ENCODE measurements at regions not wholly inside any gene's neighbourhood (a gene's known extent, or its start where the extent isn't known, plus 50 kb on each side); places are given as distances from the start of the nearest gene placed in this dataset.

DNA sequence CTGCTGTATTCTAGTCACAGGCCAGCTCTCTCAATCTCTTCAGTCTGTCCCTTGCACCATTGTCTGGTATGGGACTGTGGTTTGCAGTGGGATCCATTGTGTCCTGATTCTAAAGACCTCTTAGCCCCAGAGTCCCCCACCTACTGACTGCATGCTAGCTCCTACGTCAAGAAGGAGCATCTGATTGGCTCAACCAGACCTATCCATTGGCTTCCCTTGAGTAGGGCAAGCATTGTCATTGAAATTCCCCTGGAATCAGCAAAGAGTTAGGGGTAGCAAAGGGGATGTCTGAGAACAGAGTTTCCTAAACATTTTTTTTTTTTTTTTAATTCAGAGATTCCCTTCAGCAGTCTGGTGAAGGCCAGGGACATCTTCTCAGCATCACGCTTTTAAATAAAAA lies 175.3 kb upstream of the MPHOSPH6 start:
- CTCF ChIA-PET = no interaction called here
- ATAC-seq (ENCODE audit: low read depth) (no peak), DNase-seq (no peak)
- Mint-ChIP-seq H3K27me3 (peaks cover 8% of the 10 kb centered on the region), H3K36me3 (ENCODE audit: low read depth) (no peaks in the 10 kb centered on the region), H3K27ac (no peak overlapping the region), H3K4me1 (no peaks in the 10 kb centered on the region), H3K9me3 (no peaks in the 10 kb centered on the region), H3K4me3 (no peak overlapping the region)
- POLR2A ChIA-PET = no interaction called here
- TF ChIP-seq, protein P1, sequence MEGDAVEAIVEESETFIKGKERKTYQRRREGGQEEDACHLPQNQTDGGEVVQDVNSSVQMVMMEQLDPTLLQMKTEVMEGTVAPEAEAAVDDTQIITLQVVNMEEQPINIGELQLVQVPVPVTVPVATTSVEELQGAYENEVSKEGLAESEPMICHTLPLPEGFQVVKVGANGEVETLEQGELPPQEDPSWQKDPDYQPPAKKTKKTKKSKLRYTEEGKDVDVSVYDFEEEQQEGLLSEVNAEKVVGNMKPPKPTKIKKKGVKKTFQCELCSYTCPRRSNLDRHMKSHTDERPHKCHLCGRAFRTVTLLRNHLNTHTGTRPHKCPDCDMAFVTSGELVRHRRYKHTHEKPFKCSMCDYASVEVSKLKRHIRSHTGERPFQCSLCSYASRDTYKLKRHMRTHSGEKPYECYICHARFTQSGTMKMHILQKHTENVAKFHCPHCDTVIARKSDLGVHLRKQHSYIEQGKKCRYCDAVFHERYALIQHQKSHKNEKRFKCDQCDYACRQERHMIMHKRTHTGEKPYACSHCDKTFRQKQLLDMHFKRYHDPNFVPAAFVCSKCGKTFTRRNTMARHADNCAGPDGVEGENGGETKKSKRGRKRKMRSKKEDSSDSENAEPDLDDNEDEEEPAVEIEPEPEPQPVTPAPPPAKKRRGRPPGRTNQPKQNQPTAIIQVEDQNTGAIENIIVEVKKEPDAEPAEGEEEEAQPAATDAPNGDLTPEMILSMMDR (IDR thresholded peaks at IDR 0.05) = no peak
- intact Hi-C loops (cut with micrococcal nuclease) = no loop called here

DNA sequence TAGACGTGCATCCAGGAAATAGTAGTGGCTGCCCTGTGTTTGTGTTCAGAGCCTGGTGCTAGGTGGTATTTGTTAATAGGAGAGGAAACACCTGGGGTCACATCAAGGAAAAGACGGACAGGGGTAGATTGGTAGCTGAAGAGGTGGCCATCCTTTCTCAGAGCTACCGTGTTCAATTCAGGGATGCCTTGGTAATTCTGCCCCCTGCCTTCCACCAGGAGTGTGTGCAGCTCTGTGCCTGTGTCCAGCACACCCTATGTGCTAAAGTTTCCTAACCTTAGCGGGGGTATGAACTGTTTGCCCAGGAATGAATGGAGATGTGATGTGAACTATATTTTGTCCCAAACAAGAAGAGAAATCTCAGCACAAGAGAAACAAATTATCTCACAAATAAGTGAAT lies 174.1 kb upstream of the MPHOSPH6 start:
- CTCF ChIA-PET = no interaction called here
- Mint-ChIP-seq H3K27ac (no peak overlapping the region), H3K36me3 (ENCODE audit: low read depth) (no peaks in the 10 kb centered on the region)

DNA sequence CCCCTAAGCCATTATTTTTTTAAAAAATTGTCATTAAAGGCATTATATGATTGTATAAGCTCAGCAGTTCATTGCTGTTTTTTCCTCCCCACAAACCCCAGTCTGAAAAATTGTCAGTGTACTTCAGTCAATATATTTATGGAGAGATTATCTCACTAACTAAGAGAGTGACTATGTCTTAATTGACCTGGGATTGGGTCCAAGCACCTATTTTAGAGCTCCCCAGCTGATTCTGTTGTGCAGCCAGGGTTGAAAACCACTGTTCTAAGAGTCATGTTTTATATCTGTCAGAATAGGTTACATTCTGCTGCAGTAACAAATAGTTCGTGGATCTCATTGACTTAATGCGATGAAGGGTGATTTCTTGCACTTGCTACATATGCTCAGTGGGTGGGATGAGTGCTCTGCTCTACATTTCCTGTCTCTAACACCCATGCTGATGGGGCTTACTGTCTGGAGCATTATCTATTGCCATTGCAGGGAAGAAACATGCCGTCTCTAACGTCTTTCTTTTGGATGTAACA lies 171.2 kb upstream of the MPHOSPH6 start:
- ChIA-PET CTCF (interaction anchor here (1.4 kb wide), 1 partner anchor 77 kb away, joined by 4 read pairs; no protein-coding TSS in a partner anchor), POLR2A (no interaction called here)
- Mint-ChIP-seq H3K4me1 (no peaks in the 10 kb centered on the region), H3K36me3 (ENCODE audit: low read depth) (no peaks in the 10 kb centered on the region), H3K27ac (no peak overlapping the region), H3K4me3 (no peak overlapping the region), H3K9me3 (no peaks in the 10 kb centered on the region), H3K27me3 (peaks cover 17% of the 10 kb centered on the region)
- intact Hi-C loops (cut with micrococcal nuclease) = no loop called here
- TF ChIP-seq, protein P1 (IDR thresholded peaks at IDR 0.05) = no peak
- ATAC-seq (ENCODE audit: low read depth) (no peak), DNase-seq (no peak)

More for the DNA sequence above, 174.1 kb upstream of the MPHOSPH6 start:
- ATAC-seq (ENCODE audit: low read depth) (no peak), DNase-seq (no peak)
- intact Hi-C loops (cut with micrococcal nuclease) = no loop called here
- Mint-ChIP-seq H3K4me3 (no peak overlapping the region), H3K4me1 (no peaks in the 10 kb centered on the region), H3K27me3 (peaks cover 17% of the 10 kb centered on the region), H3K9me3 (no peaks in the 10 kb centered on the region)
- TF ChIP-seq, protein P1 (IDR thresholded peaks at IDR 0.05) = no peak
- POLR2A ChIA-PET = no interaction called here

DNA sequence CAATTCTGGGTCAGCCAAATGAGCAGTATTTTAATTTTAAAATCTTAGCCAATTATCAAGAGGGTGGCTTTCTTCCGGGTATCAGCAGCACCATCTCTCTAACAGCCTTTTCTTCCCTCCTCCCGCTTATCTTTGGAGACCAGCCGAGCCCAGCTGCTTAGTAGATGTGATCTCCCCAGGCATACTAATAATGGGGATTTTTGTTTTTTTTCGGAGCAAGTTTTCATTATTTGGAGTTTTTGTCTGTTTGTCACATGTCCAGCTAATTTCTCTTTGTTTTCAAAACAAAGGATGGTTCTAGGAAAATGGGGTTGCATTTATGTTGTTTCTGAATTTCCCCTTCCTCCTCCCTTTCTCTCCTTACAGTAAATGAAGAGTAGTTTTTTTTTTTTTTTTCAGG lies 170.5 kb upstream of the MPHOSPH6 start:
- H3K27ac Mint-ChIP-seq = no peak overlapping the region
- ATAC-seq (ENCODE audit: low read depth) (no peak), DNase-seq (no peak)
- TF ChIP-seq, protein P1 (IDR thresholded peaks at IDR 0.05) = no peak
- H3K4me3 Mint-ChIP-seq = no peak overlapping the region
- CTCF ChIA-PET = no interaction called here
- no peaks in the 10 kb centered on the region for H3K9me3 Mint-ChIP-seq
- H3K27me3 Mint-ChIP-seq = peaks cover 17% of the 10 kb centered on the region
- H3K4me1 Mint-ChIP-seq = no peaks in the 10 kb centered on the region
- intact Hi-C loops (cut with micrococcal nuclease) = no loop called here
- POLR2A ChIA-PET = no interaction called here
- no peaks in the 10 kb centered on the region for H3K36me3 Mint-ChIP-seq (ENCODE audit: low read depth)

DNA sequence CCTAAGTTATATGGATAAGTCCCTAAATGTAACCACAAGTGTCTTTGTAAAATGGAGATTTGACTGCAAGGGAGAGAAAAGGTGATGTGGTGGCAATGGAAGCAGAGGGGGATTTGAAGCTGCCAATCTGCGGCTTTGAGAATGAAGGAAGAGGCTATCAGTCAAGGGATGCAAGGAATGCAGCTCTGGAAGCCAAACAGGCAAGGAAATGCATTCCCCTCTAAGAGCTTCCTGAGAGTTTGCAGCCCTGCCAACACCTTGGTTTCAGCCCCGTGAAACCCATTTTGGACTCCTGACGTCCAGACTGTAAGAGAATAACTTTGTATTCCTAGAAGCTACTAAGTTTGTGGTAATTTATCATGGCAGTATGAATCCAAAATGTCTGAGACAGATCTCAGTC lies 167.3 kb upstream of the MPHOSPH6 start:
- ChIA-PET CTCF (no interaction called here), POLR2A (no interaction called here)
- no peak for ATAC-seq (ENCODE audit: low read depth)
- Mint-ChIP-seq H3K4me3 (no peak overlapping the region), H3K36me3 (ENCODE audit: low read depth) (no peaks in the 10 kb centered on the region), H3K27ac (no peak overlapping the region), H3K9me3 (no peaks in the 10 kb centered on the region), H3K27me3 (peaks cover 19% of the 10 kb centered on the region), H3K4me1 (no peaks in the 10 kb centered on the region)
- TF ChIP-seq, protein P1 (IDR thresholded peaks at IDR 0.05) = no peak
- intact Hi-C loops (cut with micrococcal nuclease) = no loop called here
- DNase-seq = no peak
